Endothelial cell of umbilical vein (primary cell): ENCODE measurements at regions not wholly inside any gene's neighbourhood (a gene's known extent, or its start where the extent isn't known, plus 50 kb on each side); places are given as distances from the start of the nearest gene placed in this dataset.

Source experiments
- BruUV-seq: library from RNA; stranded (reverse); fragments of 400-500 nt; replicated peaks from 2 replicates; lab custom pipeline; 2021; lab: Mats Ljungman, UMichigan
- CTCF ChIA-PET: fragments of 300-600, 350-600 bp; sonication (Branson Sonifier 250); formaldehyde crosslinking; loops from one replicate; lab custom pipeline; 2021; ENCODE audit warnings: antibody characterized with exemption, inconsistent platforms; lab: Charles Lee
- POLR2A ChIA-PET: fragments of 300-600, 350-600 bp; sonication (Branson Sonifier 250); formaldehyde crosslinking; loops from one replicate; lab custom pipeline; 2021; ENCODE audit warnings: antibody characterized with exemption, inconsistent platforms; lab: Charles Lee
- DNase-seq: peaks from one replicate; pipeline ENCODE4 v3.0.0-alpha.2; 2011; ENCODE audit warnings: low read depth, low spot score
- FAIRE-seq: peaks from 2 replicates; lab custom pipeline; 2011; peaks lifted over from hg19 to GRCh38; lab: Jason Lieb, UNC
- H2AFZ ChIP-seq: 2 replicates; pipeline ENCODE4 v1.6.0; 2012; ENCODE audit warnings: low read depth, low read length, control low read depth, inconsistent platforms
- H3K27ac ChIP-seq: 2 replicates; pipeline ENCODE4 v1.5.1; 2011; ENCODE audit warnings: low read depth, mild to moderate bottlenecking, control low read depth, low read length, moderate library complexity; ENCODE audit not compliant: insufficient read depth
- H3K27me3 ChIP-seq, 2 experiments: 2 replicates each; pipeline versions ENCODE4 v1.6.0 to v1.6.1; 2011; ENCODE audit warnings: low read length in 2 of 2, mixed read lengths in 1 of 2; ENCODE audit not compliant: control insufficient read depth in 2 of 2, insufficient read depth in 2 of 2
- H3K36me3 ChIP-seq, 2 experiments: 2 replicates in 1 of 2; 3 replicates in 1 of 2; pipeline ENCODE4 v1.5.1; 2011; ENCODE audit warnings: low read length in 2 of 2, mild to moderate bottlenecking in 1 of 2, moderate library complexity in 1 of 2; ENCODE audit not compliant: control insufficient read depth in 2 of 2, insufficient read depth in 2 of 2; ENCODE audit errors: extremely low read depth in 1 of 2
- H3K4me1 ChIP-seq: 3 replicates; pipeline ENCODE4 v1.5.1; 2011; ENCODE audit warnings: mild to moderate bottlenecking, low read length; ENCODE audit not compliant: control insufficient read depth, insufficient read depth; ENCODE audit errors: extremely low read depth
- H3K4me2 ChIP-seq: 2 replicates; pipeline ENCODE4 v1.6.1; 2011; ENCODE audit warnings: low read length, control low read depth, mixed read lengths; ENCODE audit not compliant: insufficient read depth
- H3K4me3 ChIP-seq, 3 experiments: fragments of 200-600 bp in 1 of 3; sonication (generic), shearing (Covaris generic) in 1 of 3; replicated peaks in 1 of 3; 2 replicates each; pipeline ENCODE4 v1.5.1; 2011 to 2016; ENCODE audit warnings: control low read depth in 3 of 3, low read length in 3 of 3, mild to moderate bottlenecking in 2 of 3, inconsistent platforms in 1 of 3, low read depth in 1 of 3, moderate library complexity in 1 of 3; ENCODE audit not compliant: insufficient read depth in 1 of 3
- H3K79me2 ChIP-seq: 2 replicates; pipeline ENCODE4 v1.6.0; 2012; ENCODE audit warnings: low read length, inconsistent platforms; ENCODE audit not compliant: control insufficient read depth, insufficient read depth
- H3K9ac ChIP-seq: replicated peaks from 2 replicates; pipeline ENCODE3; 2011; ENCODE audit warnings: low read length, control low read depth; ENCODE audit not compliant: insufficient read depth; ENCODE audit errors: extremely low read depth
- H3K9me1 ChIP-seq: replicated peaks from 3 replicates; pipeline ENCODE4 v1.6.0; 2011; ENCODE audit warnings: mild to moderate bottlenecking, low read length; ENCODE audit not compliant: control insufficient read depth, insufficient read depth; ENCODE audit errors: extremely low read depth
- H3K9me3 ChIP-seq: replicated peaks from 2 replicates; pipeline ENCODE4 v1.5.1; 2012; ENCODE audit warnings: low read length, inconsistent platforms; ENCODE audit not compliant: control insufficient read depth, insufficient read depth
- H4K20me1 ChIP-seq: replicated peaks from 2 replicates; pipeline ENCODE3; 2011; ENCODE audit warnings: mild to moderate bottlenecking, low read length; ENCODE audit not compliant: control insufficient read depth, insufficient read depth; ENCODE audit errors: extremely low read depth
- CTCF ChIP-seq, 2 donors: IDR thresholded peaks; 1 replicate in 1 of 2; 2 replicates in 1 of 2; pipeline ENCODE4 v1.5.1; 2011; ENCODE audit warnings: low read length in 2 of 2, mild to moderate bottlenecking in 2 of 2, moderate library complexity in 2 of 2, control low read depth in 1 of 2, inconsistent platforms in 1 of 2, low read depth in 1 of 2; ENCODE audit not compliant: insufficient read depth in 1 of 2; ENCODE audit errors: extremely low read depth in 1 of 2
- EZH2 ChIP-seq: IDR thresholded peaks from 2 replicates; pipeline ENCODE4 v1.6.1; 2012; ENCODE audit warnings: borderline replicate concordance, low read depth, mild to moderate bottlenecking, moderate library complexity, low read length, inconsistent platforms; ENCODE audit not compliant: severe bottlenecking
- FOS ChIP-seq: IDR thresholded peaks from 2 replicates; pipeline ENCODE4 v1.6.1; 2011; ENCODE audit warnings: mild to moderate bottlenecking, low read length, moderate library complexity, borderline replicate concordance; ENCODE audit not compliant: insufficient read depth
- GATA2 ChIP-seq: IDR thresholded peaks from 2 replicates; pipeline ENCODE4 v1.7.0; 2011; ENCODE audit warnings: low read depth, mild to moderate bottlenecking, moderate library complexity, mixed read lengths, low read length; ENCODE audit not compliant: insufficient read length, insufficient read depth
- JUN ChIP-seq: IDR thresholded peaks from 2 replicates; pipeline ENCODE4 v1.6.1; 2011; ENCODE audit warnings: borderline replicate concordance, low read depth; ENCODE audit not compliant: insufficient read length, insufficient read depth
- MAX ChIP-seq: IDR thresholded peaks from 2 replicates; pipeline ENCODE4 v1.6.1; 2011; ENCODE audit not compliant: insufficient read depth, insufficient read length
- MYC ChIP-seq: IDR thresholded peaks from one replicate; pipeline ENCODE4 v1.6.1; 2011; ENCODE audit warnings: mild to moderate bottlenecking, low read depth, low read length
- POLR2AphosphoS5 ChIP-seq: IDR thresholded peaks from 2 replicates; pipeline ENCODE4 v1.6.1; 2012; ENCODE audit warnings: low read depth, mild to moderate bottlenecking, control low read depth, low read length, moderate library complexity; ENCODE audit not compliant: insufficient read depth
- dilution Hi-C: fragments of 300-500 bp; cut with MboI; formaldehyde crosslinking; loops from one replicate; pipeline ENCODE4 v1.15.0; 2019; ENCODE audit warnings: low sequenced_read_pairs; ENCODE audit not compliant: extremely low pct_ligation_motif_present
- intact Hi-C: fragments of 100-400 bp; cut with micrococcal nuclease; formaldehyde crosslinking; loops from one replicate; pipeline ENCODE4 v1.10.0; 2022

GRCh38 chr3:59463253-59463652 is 413.4 kb upstream of the CFAP20DC start:
- Histone ChIP-seq H2AFZ (no peak overlapping the region), H3K9ac (no peak overlapping the region), H4K20me1 (no peaks in the 10 kb centered on the region), H3K36me3 (no peaks in the 10 kb centered on the region), H3K9me3 (no peaks in the 10 kb centered on the region), H3K9me1 (no peaks in the 10 kb centered on the region), H3K4me3 (no peak overlapping the region), H3K4me1 (no peaks in the 10 kb centered on the region), H3K79me2 (no peaks in the 10 kb centered on the region), H3K27me3 (no peaks in the 10 kb centered on the region), H3K4me2 (no peak overlapping the region), H3K27ac (no peak overlapping the region)
- ChIA-PET POLR2A (no interaction called here), CTCF (no interaction called here)
- FAIRE-seq (no peak), DNase-seq (no peak)
- intact Hi-C loops (no loop called here), dilution Hi-C loops (no loop called here)
- no peak for TF ChIP-seq POLR2AphosphoS5
- TF ChIP-seq MYC = no peak
- TF ChIP-seq JUN = no peak
- TF ChIP-seq MAX = no peak
- no peak for TF ChIP-seq FOS
- no peak for TF ChIP-seq EZH2
- TF ChIP-seq GATA2 = no peak
- no peak for TF ChIP-seq CTCF (IDR thresholded peaks at IDR 0.05; ENCODE audit: extremely low read depth in 1 of 2, insufficient read depth in 1 of 2, low read depth in 1 of 2, low read length in 2 of 2)
- BruUV-seq = no TSS peak
